H9 (cell line): ENCODE measurements at regions not wholly inside any gene's neighbourhood (a gene's known extent, or its start where the extent isn't known, plus 50 kb on each side); places are given as distances from the start of the nearest gene placed in this dataset.

ENCODE experiments used
- DNase-seq: peaks from one replicate; pipeline ENCODE4 v3.0.0-alpha.2; 2017
- H2AFZ ChIP-seq: one replicate; pipeline ENCODE4 v1.6.1; 2013; ENCODE audit warnings: mild to moderate bottlenecking, low read length, control low read depth, moderate library complexity
- H2AK5ac ChIP-seq: 2 replicates; pipeline ENCODE4 v1.6.1; 2013; ENCODE audit warnings: low read length, control low read depth, mixed read lengths; ENCODE audit not compliant: insufficient read length
- H2BK120ac ChIP-seq: one replicate; pipeline ENCODE4 v1.6.1; 2013; ENCODE audit warnings: low read depth, mild to moderate bottlenecking, low read length, control low read depth, inconsistent platforms; ENCODE audit not compliant: poor library complexity, severe bottlenecking
- H2BK12ac ChIP-seq: 2 replicates; pipeline ENCODE4 v1.6.1; 2013; ENCODE audit warnings: low read length, control low read depth, mixed read lengths, low read depth; ENCODE audit not compliant: insufficient read length
- H2BK15ac ChIP-seq: 2 replicates; pipeline ENCODE4 v1.6.1; 2013; ENCODE audit warnings: low read depth, low read length, control low read depth
- H2BK20ac ChIP-seq: one replicate; pipeline ENCODE4 v1.6.1; 2013; ENCODE audit warnings: low read depth, mild to moderate bottlenecking, low read length, control low read depth, inconsistent platforms; ENCODE audit not compliant: poor library complexity, severe bottlenecking
- H2BK5ac ChIP-seq: 2 replicates; pipeline ENCODE4 v1.6.1; 2013; ENCODE audit warnings: low read length, control low read depth, mixed read lengths; ENCODE audit not compliant: insufficient read length
- H3K14ac ChIP-seq: 2 replicates; pipeline ENCODE4 v1.6.1; 2013; ENCODE audit warnings: low read length, control low read depth; ENCODE audit not compliant: insufficient read depth
- H3K18ac ChIP-seq: 2 replicates; pipeline ENCODE4 v1.6.1; 2013; ENCODE audit warnings: low read depth, mild to moderate bottlenecking, mixed read lengths, low read length, control low read depth; ENCODE audit not compliant: insufficient read length
- H3K23ac ChIP-seq: 2 replicates; pipeline ENCODE4 v1.6.1; 2013; ENCODE audit warnings: low read length, control low read depth, mixed read lengths, low read depth; ENCODE audit not compliant: insufficient read length
- H3K23me2 ChIP-seq: 2 replicates; pipeline ENCODE4 v1.6.1; 2013; ENCODE audit warnings: low read depth, mild to moderate bottlenecking, mixed read lengths, low read length, control low read depth; ENCODE audit not compliant: insufficient read length, poor library complexity, severe bottlenecking
- H3K27ac ChIP-seq: 2 replicates; pipeline ENCODE4 v1.5.1; 2013; ENCODE audit warnings: low read length, control low read depth, mixed read lengths, low read depth; ENCODE audit not compliant: insufficient read length
- H3K27me3 ChIP-seq: 2 replicates; pipeline ENCODE4 v1.6.1; 2013; ENCODE audit warnings: low read length, control low read depth, inconsistent platforms; ENCODE audit not compliant: insufficient read depth
- H3K4ac ChIP-seq: 2 replicates; pipeline ENCODE4 v1.6.1; 2013; ENCODE audit warnings: low read depth, mild to moderate bottlenecking, control low read depth, inconsistent platforms, low read length, moderate library complexity
- H3K4me1 ChIP-seq: 2 replicates; pipeline ENCODE4 v1.6.1; 2013; ENCODE audit warnings: low read length, control low read depth, inconsistent platforms; ENCODE audit not compliant: insufficient read depth
- H3K4me2 ChIP-seq: 2 replicates; pipeline ENCODE4 v1.6.1; 2013; ENCODE audit warnings: low read length, control low read depth, mixed read lengths; ENCODE audit not compliant: insufficient read length, insufficient read depth
- H3K56ac ChIP-seq: 2 replicates; pipeline ENCODE4 v1.6.1; 2013; ENCODE audit warnings: low read depth, mild to moderate bottlenecking, mixed read lengths, low read length, control low read depth; ENCODE audit not compliant: insufficient read length
- H3K79me1 ChIP-seq: 2 replicates; pipeline ENCODE4 v1.6.1; 2013; ENCODE audit warnings: low read depth, mild to moderate bottlenecking, moderate library complexity, low read length, control low read depth, inconsistent platforms; ENCODE audit not compliant: insufficient read depth, poor library complexity, severe bottlenecking
- H3K79me2 ChIP-seq: 2 replicates; pipeline ENCODE4 v1.6.1; 2013; ENCODE audit warnings: low read length, control low read depth, inconsistent platforms; ENCODE audit not compliant: insufficient read depth
- H3K9ac ChIP-seq: 2 replicates; pipeline ENCODE4 v1.6.1; 2013; ENCODE audit warnings: low read length, control low read depth, mixed read lengths; ENCODE audit not compliant: insufficient read length; ENCODE audit errors: extremely low read depth
- H3K9me3 ChIP-seq: one replicate; pipeline ENCODE4 v1.6.1; 2013; ENCODE audit warnings: low read depth, low read length, inconsistent platforms; ENCODE audit not compliant: control insufficient read depth
- H3T11ph ChIP-seq: one replicate; pipeline ENCODE4 v1.6.1; 2013; ENCODE audit warnings: mild to moderate bottlenecking, low read length, control low read depth, inconsistent platforms
- H4K20me1 ChIP-seq: one replicate; pipeline ENCODE4 v1.6.1; 2013; ENCODE audit not compliant: control insufficient read depth, insufficient read length, insufficient read depth
- H4K5ac ChIP-seq: 2 replicates; pipeline ENCODE4 v1.6.1; 2013; ENCODE audit warnings: low read depth, mild to moderate bottlenecking, mixed read lengths, low read length, control low read depth; ENCODE audit not compliant: insufficient read length
- H4K8ac ChIP-seq: replicated peaks from 2 replicates; pipeline ENCODE4 v1.6.1; 2013; ENCODE audit warnings: low read length, control low read depth, mixed read lengths, low read depth; ENCODE audit not compliant: insufficient read length
- H4K91ac ChIP-seq: 2 replicates; pipeline ENCODE4 v1.6.1; 2013; ENCODE audit warnings: low read depth, mild to moderate bottlenecking, moderate library complexity, mixed read lengths, low read length, control low read depth; ENCODE audit not compliant: insufficient read length
- H3K27ac Mint-ChIP-seq, 3 experiments: 2 replicates in 2 of 3; 3 replicates in 1 of 3; pipeline ENCODE4 v1.8.0; 2020 to 2021; ENCODE audit warnings: mixed read lengths in 3 of 3, mild to moderate bottlenecking in 1 of 3, moderate library complexity in 1 of 3
- H3K27me3 Mint-ChIP-seq: 2 replicates; pipeline ENCODE4 v1.8.0; 2021; ENCODE audit warnings: low read depth, mild to moderate bottlenecking, moderate library complexity, mixed read lengths
- H3K36me3 Mint-ChIP-seq, 3 experiments: 2 replicates in 2 of 3; 3 replicates in 1 of 3; pipeline ENCODE4 v1.8.0; 2020 to 2021; ENCODE audit warnings: low read depth in 3 of 3, mixed read lengths in 3 of 3; ENCODE audit not compliant: insufficient read depth in 1 of 3
- H3K4me1 Mint-ChIP-seq, 2 experiments: 2 replicates each; pipeline ENCODE4 v1.8.0; 2020; ENCODE audit warnings: mixed read lengths in 2 of 2
- H3K4me3 Mint-ChIP-seq, 2 experiments: 2 replicates in 1 of 2; 3 replicates in 1 of 2; pipeline ENCODE4 v1.8.0; 2020 to 2021; ENCODE audit warnings: mild to moderate bottlenecking in 2 of 2, mixed read lengths in 2 of 2, moderate library complexity in 1 of 2
- H3K9me3 Mint-ChIP-seq, 2 experiments: 2 replicates in 1 of 2; 3 replicates in 1 of 2; pipeline ENCODE4 v1.8.0; 2020; ENCODE audit warnings: mild to moderate bottlenecking in 2 of 2, mixed read lengths in 2 of 2, moderate library complexity in 1 of 2
- CTCF ChIP-seq: fragments of 200-600 bp; sonication (generic); conservative IDR thresholded peaks from 3 replicates; pipeline ENCODE4 v1.8.0; 2021; ENCODE audit warnings: antibody characterized with exemption, mild to moderate bottlenecking
- WGBS: extraction: QIAGEN DNeasy Blood & Tissue Kit; methylation state at CpG from one replicate; pipeline ENCODE4 v1.1.7; 2013; ENCODE audit warnings: missing lambda C conversion rate, low lambda C conversion rate, mixed read lengths; ENCODE audit not compliant: insufficient read length; ENCODE audit errors: extremely low coverage; 5-methylcytosine and 5-hydroxymethylcytosine counted together

DNA sequence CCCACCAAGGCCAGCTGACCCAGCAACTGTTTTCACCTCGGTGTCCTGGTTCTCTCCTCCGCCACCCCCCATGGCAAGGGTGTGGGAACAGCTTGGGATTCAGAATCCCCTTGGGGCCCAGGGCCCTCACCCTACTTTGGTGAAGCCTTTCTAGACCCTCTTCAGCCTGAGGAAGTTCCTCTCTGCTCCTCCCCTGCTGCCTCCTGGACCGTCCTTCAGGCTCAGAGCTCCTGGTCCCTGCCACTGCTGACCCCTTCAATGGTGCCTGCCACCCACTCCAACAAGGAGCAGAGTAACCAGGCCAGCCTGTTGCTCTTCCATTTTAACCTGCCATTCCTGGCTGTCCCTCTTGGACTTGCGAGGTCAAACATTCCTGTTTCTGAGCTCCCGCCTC, 72.0 kb upstream of the SMNDC1 start:
- no peak overlapping the region for H3K23ac ChIP-seq
- no peak overlapping the region for H3K27ac ChIP-seq
- no peak overlapping the region for H3K9ac ChIP-seq
- no peaks in the 10 kb centered on the region for H3K27me3 ChIP-seq
- no peak overlapping the region; the same call in 1 of the 2 replicates for H3K14ac ChIP-seq
- no peak overlapping the region for H4K8ac ChIP-seq
- H3K36me3 Mint-ChIP-seq = no peaks in the 10 kb centered on the region
- H2BK120ac ChIP-seq = no peak overlapping the region
- H2BK12ac ChIP-seq = no peak overlapping the region
- H3K79me2 ChIP-seq = no peaks in the 10 kb centered on the region
- peaks cover 2% of the 10 kb centered on the region; the same call in 1 of the 2 replicates for H3K27me3 Mint-ChIP-seq
- no peak overlapping the region for H2BK20ac ChIP-seq
- no peak overlapping the region for H2AK5ac ChIP-seq
- no peak overlapping the region for H4K5ac ChIP-seq
- no peaks in the 10 kb centered on the region for H3K9me3 Mint-ChIP-seq
- no peaks in the 10 kb centered on the region for H3K9me3 ChIP-seq
- no peak overlapping the region for H3K4me3 Mint-ChIP-seq
- no peak overlapping the region for H2BK15ac ChIP-seq
- no peak overlapping the region for H3T11ph ChIP-seq
- no peak for DNase-seq
- no peak overlapping the region for H2BK5ac ChIP-seq
- H3K56ac ChIP-seq = no peak overlapping the region
- no peaks in the 10 kb centered on the region for H3K79me1 ChIP-seq
- no peak overlapping the region for H3K18ac ChIP-seq
- H3K4me1 Mint-ChIP-seq = peaks cover 9% of the 10 kb centered on the region in 2 experiments; a peak in 3 of 4 replicates
- no peak for TF ChIP-seq CTCF
- no peak overlapping the region for H3K4me2 ChIP-seq
- peaks cover 2% of the 10 kb centered on the region; the same call in 1 of the 2 replicates for H3K4me1 ChIP-seq
- H3K27ac Mint-ChIP-seq = peak overlapping the region in 2 of 3 experiments; percentile 23 to 53; a peak in 1 of 7 replicates
- no CpG with 5 or more reads among the region's 5 CpGs for WGBS
- no peak overlapping the region for H3K4ac ChIP-seq
- no peaks in the 10 kb centered on the region for H4K20me1 ChIP-seq
- H4K91ac ChIP-seq = no peak overlapping the region
- no peaks in the 10 kb centered on the region for H3K23me2 ChIP-seq
- H2AFZ ChIP-seq = no peak overlapping the region
